ENCODE measurements at regions not wholly inside any gene's neighbourhood (a gene's known extent, or its start where the extent isn't known, plus 50 kb on each side); places are given as distances from the start of the nearest gene placed in this dataset.

DNA sequence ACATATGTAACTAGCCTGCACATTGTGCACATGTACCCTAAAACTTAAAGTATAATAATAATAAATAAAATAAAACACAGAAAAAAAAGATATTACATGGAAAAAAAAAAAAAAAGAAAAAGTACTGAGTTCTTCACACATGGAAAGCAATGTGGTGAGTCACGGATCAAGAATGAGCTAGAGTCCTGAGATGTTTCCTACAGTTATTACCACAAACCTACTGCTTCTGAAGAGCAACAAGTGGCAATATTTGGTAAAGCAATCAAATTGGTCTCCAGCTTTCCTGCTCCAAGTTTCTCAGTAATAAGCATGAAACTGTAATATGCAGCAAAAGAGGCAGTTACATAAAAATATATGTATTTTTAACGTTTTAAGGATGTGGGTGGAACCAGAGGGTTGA is 223.3 kb upstream of the SALL1 start:
- no peak overlapping the region for H3K4me3 ChIP-seq
- 21 to 100% (median 83%) methylated on average over 1 to 2 of the region's 2 CpGs; no CpG with 5 or more reads in 3 of the 10 experiments for WGBS, 10 experiments
- no peak overlapping the region for H3K27ac ChIP-seq
- no peaks in the 10 kb centered on the region for H3K4me1 ChIP-seq (replicated peaks in 1 of 2)
- in situ Hi-C loops (cut with MboI; ENCODE audit: low pct_unique_long_range_greater_than_20kb in 2 of 9, low sequenced_read_pairs in 9 of 9, unreplicated experiment in 9 of 9), result no loop called here
- ATAC-seq (replicated peaks in 6 of 8), result peak in 2 of 8 experiments; percentile 58 to 82

DNA sequence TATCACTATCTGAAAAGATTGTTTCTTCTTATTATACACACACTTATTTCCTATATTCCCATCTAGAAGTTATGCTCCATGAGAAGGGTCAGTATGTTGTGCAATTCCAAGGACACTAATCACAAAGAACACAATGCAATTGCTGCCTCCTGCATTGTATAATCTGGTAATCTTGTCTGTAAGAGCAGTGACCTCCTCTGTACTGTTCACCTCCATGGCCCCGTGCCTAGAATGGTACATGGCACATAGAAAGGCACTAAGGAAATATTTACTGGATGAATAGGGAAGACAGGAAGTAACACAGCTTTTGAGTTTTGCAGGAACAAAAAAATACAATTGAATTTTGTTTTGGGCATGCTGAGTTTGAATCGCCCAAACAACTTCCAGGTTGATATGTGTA is 214.6 kb upstream of the SALL1 start:
- no peak overlapping the region for H3K27ac ChIP-seq
- no peak overlapping the region for H3K4me3 ChIP-seq
- in situ Hi-C loops (cut with MboI; ENCODE audit: low pct_unique_long_range_greater_than_20kb in 2 of 9, low sequenced_read_pairs in 9 of 9, unreplicated experiment in 9 of 9), result no loop called here
- 83 to 100% (median 96%) methylated on average over 1 to 2 of the region's 2 CpGs; no CpG with 5 or more reads in 2 of the 10 experiments for WGBS, 10 experiments
- H3K4me1 ChIP-seq (replicated peaks in 1 of 2), result no peaks in the 10 kb centered on the region
- ATAC-seq (replicated peaks in 6 of 8), result no peak

DNA sequence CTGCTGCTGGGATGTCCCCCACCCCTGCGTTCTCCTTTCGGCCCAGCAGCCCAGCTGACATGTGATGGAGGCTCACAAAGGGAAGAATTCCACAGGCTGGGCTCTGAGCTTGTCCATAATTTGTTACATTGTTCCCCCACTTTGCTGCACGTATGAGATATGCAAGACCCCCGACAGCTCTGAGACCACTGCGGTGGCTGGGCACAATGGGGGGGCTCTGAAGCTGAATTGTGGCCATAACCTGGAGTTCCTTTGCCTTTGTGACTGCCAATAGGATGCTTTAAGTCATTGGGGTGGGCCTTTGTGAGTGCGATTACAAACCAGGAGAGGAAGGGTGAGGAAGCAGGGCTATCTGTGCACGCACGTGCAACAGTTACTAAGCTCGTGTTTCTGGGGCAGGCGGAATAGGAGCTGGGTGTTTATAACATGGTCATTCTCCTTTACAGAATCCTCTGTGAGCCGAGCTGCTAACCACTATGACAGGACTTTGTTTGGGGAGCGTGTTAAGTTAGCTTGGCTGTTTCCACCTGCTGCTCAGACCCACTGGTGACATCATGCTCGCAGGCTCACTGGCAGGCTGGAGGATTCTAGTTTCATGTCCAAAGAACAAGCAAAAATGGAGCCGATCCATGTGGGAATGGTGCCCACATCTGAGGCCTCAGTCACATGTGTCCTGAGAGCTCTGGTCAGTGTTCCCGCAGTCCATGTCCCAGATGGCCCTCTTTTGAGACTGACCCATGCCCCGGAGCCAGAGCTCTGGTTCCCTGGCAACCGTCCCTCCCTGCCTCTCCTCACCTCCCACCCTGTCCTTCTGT is 208.3 kb upstream of the SALL1 start:
- ATAC-seq (replicated peaks in 6 of 8), result peak in 5 of 8 experiments; percentile 49 to 75 (median 61)
- H3K4me3 ChIP-seq, result no peak overlapping the region
- in situ Hi-C loops (cut with MboI; ENCODE audit: low pct_unique_long_range_greater_than_20kb in 2 of 9, low sequenced_read_pairs in 9 of 9, unreplicated experiment in 9 of 9), result no loop called here
- H3K4me1 ChIP-seq (replicated peaks in 1 of 2), result peaks cover 40 to 49% of the 10 kb centered on the region in 2 donors
- WGBS, 10 experiments, result 23 to 100% (median 60%) methylated on average over 1 to 10 of the region's 17 CpGs; no CpG with 5 or more reads in 2 of the 10 experiments
- peak overlapping the region; percentile 24 to 79 for H3K27ac ChIP-seq

DNA sequence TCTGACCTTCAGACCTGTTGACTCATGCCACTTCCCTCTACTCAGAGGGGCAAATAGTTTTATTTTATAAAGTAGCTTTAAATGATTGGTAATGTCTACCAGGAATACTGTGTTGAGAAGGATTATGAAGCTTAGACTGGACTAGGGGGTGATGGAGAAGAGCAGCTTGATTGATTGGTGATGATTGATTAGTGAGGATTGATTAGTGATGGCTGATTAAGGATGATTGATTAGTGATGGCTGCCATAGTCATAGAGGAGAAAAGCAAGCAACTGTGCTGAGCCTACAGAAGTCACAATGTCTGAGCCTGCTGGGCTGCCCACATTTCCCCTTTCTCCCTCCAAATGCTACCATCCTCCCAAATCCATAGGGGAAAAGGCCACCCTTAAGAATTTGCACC is 206.8 kb upstream of the SALL1 start:
- in situ Hi-C loops (cut with MboI; ENCODE audit: low pct_unique_long_range_greater_than_20kb in 2 of 9, low sequenced_read_pairs in 9 of 9, unreplicated experiment in 9 of 9), result no loop called here
- no peak overlapping the region for H3K27ac ChIP-seq
- H3K4me1 ChIP-seq (replicated peaks in 1 of 2), result peaks cover 41 to 49% of the 10 kb centered on the region in 2 donors
- ATAC-seq (replicated peaks in 6 of 8), result no peak
- no peak overlapping the region for H3K4me3 ChIP-seq

DNA sequence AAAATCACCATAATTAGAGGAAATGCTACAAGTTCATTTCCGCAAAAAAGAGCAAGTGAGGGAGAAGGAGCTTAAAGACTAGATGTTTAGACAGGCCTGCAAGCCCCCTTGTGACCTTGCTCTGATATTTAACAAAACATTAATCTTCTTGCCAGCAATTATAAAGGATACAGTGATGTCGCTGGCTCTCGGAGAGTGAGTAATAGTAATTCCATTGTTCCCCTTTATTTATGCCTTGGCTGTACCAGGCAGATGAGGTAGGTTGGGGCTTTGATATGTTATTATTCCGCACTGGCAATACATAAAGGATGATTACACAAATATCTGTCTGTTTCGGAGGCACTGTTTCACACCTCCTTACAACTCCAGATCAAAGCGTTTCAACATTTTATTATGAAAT is 204.8 kb upstream of the SALL1 start:
- Histone ChIP-seq H3K4me3 (no peak overlapping the region), H3K4me1 (replicated peaks in 1 of 2) (peaks cover 41 to 49% of the 10 kb centered on the region in 2 donors), H3K27ac (peak overlapping the region; percentile 19 to 21)
- in situ Hi-C loops (cut with MboI; ENCODE audit: low pct_unique_long_range_greater_than_20kb in 2 of 9, low sequenced_read_pairs in 9 of 9, unreplicated experiment in 9 of 9), result no loop called here
- ATAC-seq (replicated peaks in 6 of 8), result peak in 5 of 8 experiments; percentile 74 to 91 (median 88)
- WGBS, 10 experiments, result 11 to 100% (median 40%) methylated on average over 1 to 6 of the region's 6 CpGs; no CpG with 5 or more reads in 1 of the 10 experiments

DNA sequence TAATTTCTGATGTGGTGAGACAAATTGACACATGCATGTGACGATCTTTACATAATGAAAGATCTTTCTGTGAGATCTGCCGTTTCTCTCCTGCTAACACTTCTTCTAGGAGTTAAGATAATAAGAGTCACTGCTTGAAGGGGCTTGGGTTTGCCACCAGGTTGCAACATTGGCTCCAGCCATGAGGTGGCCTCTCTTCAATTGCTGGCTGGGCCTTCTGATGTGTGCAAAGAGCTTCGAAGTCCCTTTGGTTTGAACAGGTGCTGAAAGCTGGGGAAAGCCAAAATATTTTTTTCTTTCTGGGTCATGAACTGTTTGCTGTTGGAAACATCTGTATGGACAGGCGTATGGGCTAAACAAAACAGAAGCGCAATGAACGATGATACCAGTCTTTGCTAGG is 204.1 kb upstream of the SALL1 start:
- Histone ChIP-seq H3K4me1 (replicated peaks in 1 of 2) (peaks cover 41 to 49% of the 10 kb centered on the region in 2 donors), H3K4me3 (no peak overlapping the region), H3K27ac (peak overlapping the region in 1 of 2 donors; percentile 19)
- in situ Hi-C loops (cut with MboI; ENCODE audit: low pct_unique_long_range_greater_than_20kb in 2 of 9, low sequenced_read_pairs in 9 of 9, unreplicated experiment in 9 of 9), result no loop called here
- 40 to 100% (median 83%) methylated on average over 1 to 5 of the region's 6 CpGs; no CpG with 5 or more reads in 4 of the 10 experiments for WGBS, 10 experiments
- ATAC-seq (replicated peaks in 6 of 8), result no peak

DNA sequence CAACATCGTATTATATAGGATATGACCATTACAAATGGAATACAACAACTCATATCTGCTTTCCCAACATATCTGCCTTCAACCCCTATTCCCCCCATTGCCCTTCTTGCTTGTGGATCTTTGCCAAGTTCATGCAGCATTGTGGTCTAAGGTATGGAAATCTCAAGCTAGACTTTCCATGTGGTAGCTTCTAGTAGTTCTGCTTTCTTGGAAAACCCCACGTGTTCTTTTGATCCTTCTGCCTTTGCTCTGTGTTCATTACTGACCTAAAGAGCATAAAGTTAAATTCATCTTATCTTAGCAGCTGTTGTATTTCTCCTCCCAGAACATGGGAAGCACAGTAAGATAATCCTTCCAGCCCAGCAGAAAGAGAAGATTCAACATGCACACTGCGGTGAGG is 202.0 kb upstream of the SALL1 start:
- Histone ChIP-seq H3K27ac (no peak overlapping the region), H3K4me1 (replicated peaks in 1 of 2) (peaks cover 29 to 30% of the 10 kb centered on the region in 2 donors), H3K4me3 (no peak overlapping the region)
- no peak for ATAC-seq (replicated peaks in 6 of 8)
- 0 to 100% (median 86%) methylated on average over 1 to 3 of the region's 3 CpGs; no CpG with 5 or more reads in 2 of the 10 experiments for WGBS, 10 experiments
- in situ Hi-C loops (cut with MboI; ENCODE audit: low pct_unique_long_range_greater_than_20kb in 2 of 9, low sequenced_read_pairs in 9 of 9, unreplicated experiment in 9 of 9), result no loop called here

DNA sequence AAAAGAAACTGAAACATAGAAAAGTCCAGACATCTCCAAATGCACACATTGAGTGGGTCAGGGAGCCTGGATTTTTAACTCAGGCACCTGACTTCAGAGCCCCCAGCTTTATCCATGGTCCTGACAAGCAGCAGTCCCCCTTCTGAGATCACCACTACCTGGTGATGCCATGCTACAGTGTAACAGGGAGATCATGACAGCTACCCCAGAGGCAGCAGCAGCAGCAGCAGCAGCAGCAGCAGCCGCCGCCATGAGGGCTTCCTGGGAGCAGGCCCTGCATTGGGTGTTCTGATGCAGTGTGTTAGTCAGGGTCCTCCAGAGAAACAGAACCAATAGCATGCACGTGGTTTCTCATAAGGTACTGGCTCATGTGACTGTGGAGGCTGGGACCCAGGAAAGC is 198.6 kb upstream of the SALL1 start:
- H3K27ac ChIP-seq, result no peak overlapping the region
- peak in 2 of 8 experiments; percentile 57 to 82 for ATAC-seq (replicated peaks in 6 of 8)
- WGBS, 10 experiments, result 72 to 100% (median 83%) methylated on average over 1 to 3 of the region's 3 CpGs; no CpG with 5 or more reads in 5 of the 10 experiments
- no peak overlapping the region for H3K4me3 ChIP-seq
- H3K4me1 ChIP-seq (replicated peaks in 1 of 2), result peaks cover 2 to 4% of the 10 kb centered on the region in 2 donors
- in situ Hi-C loops (cut with MboI; ENCODE audit: low pct_unique_long_range_greater_than_20kb in 2 of 9, low sequenced_read_pairs in 9 of 9, unreplicated experiment in 9 of 9), result no loop called here

DNA sequence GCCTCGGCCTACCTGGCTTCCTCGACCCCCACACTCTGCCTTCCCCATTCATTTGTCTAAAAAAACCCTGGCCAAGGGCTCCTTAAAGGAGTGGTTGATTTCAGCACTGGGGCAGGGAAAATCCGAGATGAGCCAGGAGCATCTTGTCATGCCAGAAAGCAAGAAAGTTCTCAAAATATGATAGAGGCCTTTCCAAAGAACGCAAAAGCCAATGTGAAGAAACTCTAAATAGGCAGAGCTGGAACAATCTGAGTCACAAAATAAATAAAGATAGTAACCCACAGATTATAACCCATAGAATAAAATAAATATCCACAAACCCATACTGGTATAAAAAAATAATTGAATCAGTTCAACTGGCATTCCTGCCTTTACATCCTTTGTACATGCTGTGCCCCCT is 192.3 kb upstream of the SALL1 start:
- no peaks in the 10 kb centered on the region for H3K4me1 ChIP-seq (replicated peaks in 1 of 2)
- no peak overlapping the region for H3K4me3 ChIP-seq
- 50 to 100% (median 90%) methylated on average over 1 to 4 of the region's 4 CpGs; no CpG with 5 or more reads in 1 of the 10 experiments for WGBS, 10 experiments
- ATAC-seq (replicated peaks in 6 of 8), result no peak
- in situ Hi-C loops (cut with MboI; ENCODE audit: low pct_unique_long_range_greater_than_20kb in 2 of 9, low sequenced_read_pairs in 9 of 9, unreplicated experiment in 9 of 9), result no loop called here
- no peak overlapping the region for H3K27ac ChIP-seq

DNA sequence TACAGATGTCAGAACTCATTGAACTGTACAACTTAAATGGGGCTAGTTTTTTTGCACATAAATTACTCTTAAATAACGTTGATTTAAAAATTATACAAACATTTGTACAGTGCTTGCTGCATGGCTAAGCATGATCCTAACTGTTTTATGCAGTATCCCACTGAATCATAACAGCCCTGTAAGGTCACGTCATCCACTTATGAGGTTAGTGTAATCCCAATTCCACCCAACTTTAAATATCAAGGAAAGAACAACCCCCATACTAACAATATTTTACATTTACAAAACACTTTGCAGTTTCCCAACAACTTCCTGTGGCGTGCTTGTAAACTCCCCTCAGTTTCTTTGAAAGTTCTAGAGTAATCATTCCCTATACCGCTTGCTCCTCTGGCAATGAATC is 190.1 kb upstream of the SALL1 start:
- Histone ChIP-seq H3K4me3 (no peak overlapping the region), H3K27ac (no peak overlapping the region), H3K4me1 (replicated peaks in 1 of 2) (no peaks in the 10 kb centered on the region)
- in situ Hi-C loops (cut with MboI; ENCODE audit: low pct_unique_long_range_greater_than_20kb in 2 of 9, low sequenced_read_pairs in 9 of 9, unreplicated experiment in 9 of 9), result no loop called here
- 13 to 100% (median 56%) methylated on average over 1 to 3 of the region's 4 CpGs; no CpG with 5 or more reads in 1 of the 10 experiments for WGBS, 10 experiments
- ATAC-seq (replicated peaks in 6 of 8), result peak in 2 of 8 experiments; percentile 94

DNA sequence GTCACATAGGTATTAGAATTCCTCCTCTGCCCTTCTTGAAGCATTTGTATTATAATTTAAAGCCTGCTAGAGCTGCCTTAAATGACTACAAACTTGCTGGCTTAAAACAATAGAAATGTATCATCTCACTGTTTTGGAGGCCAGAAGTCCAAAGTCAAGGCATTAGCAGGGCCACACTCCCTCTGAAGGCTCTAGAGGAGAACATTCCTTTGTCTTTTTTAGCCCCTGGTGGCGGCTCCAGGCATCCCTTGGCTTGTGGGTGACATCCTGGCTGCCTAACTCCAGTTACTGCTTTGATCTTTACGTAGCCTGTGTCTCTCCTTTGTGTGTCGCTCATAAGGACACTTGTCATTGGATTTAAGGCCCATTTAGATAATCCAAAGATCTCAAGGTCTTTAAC is 186.6 kb upstream of the SALL1 start:
- no peak overlapping the region for H3K27ac ChIP-seq
- in situ Hi-C loops (cut with MboI; ENCODE audit: low pct_unique_long_range_greater_than_20kb in 2 of 9, low sequenced_read_pairs in 9 of 9, unreplicated experiment in 9 of 9), result no loop called here
- no peak overlapping the region for H3K4me3 ChIP-seq
- H3K4me1 ChIP-seq (replicated peaks in 1 of 2), result no peaks in the 10 kb centered on the region
- 40 to 100% (median 84%) methylated on average over 1 to 3 of the region's 3 CpGs; no CpG with 5 or more reads in 1 of the 10 experiments for WGBS, 10 experiments
- ATAC-seq (replicated peaks in 6 of 8), result no peak

DNA sequence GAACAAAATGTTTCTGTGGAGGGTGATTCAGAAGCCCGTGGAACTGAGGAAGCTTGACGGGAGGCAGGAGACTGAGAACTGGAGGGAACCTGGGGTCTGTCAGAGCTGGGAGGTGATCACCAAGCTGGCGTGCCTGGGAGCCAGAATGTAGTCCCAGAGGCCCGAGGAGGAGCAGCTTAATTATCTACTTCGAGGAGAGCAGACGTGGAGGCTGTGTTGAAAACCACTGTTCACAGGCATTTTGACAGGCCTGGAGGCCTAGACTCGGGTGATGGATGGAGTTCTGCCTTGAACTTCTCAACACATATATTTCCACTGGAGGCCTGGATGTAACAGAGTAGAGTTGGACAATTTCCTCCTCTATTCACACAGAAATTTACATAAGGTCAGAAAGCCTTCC is 177.7 kb upstream of the SALL1 start:
- in situ Hi-C loops (cut with MboI; ENCODE audit: low pct_unique_long_range_greater_than_20kb in 2 of 9, low sequenced_read_pairs in 9 of 9, unreplicated experiment in 9 of 9), result no loop called here
- peak overlapping the region; percentile 4 to 9 for H3K27ac ChIP-seq
- H3K4me3 ChIP-seq, result no peak overlapping the region
- peaks cover 38 to 43% of the 10 kb centered on the region in 2 donors for H3K4me1 ChIP-seq (replicated peaks in 1 of 2)
- peak in 5 of 8 experiments; percentile 30 to 75 (median 70) for ATAC-seq (replicated peaks in 6 of 8)
- 10 to 100% (median 42%) methylated on average over 2 to 7 of the region's 7 CpGs; no CpG with 5 or more reads in 3 of the 10 experiments for WGBS, 10 experiments

DNA sequence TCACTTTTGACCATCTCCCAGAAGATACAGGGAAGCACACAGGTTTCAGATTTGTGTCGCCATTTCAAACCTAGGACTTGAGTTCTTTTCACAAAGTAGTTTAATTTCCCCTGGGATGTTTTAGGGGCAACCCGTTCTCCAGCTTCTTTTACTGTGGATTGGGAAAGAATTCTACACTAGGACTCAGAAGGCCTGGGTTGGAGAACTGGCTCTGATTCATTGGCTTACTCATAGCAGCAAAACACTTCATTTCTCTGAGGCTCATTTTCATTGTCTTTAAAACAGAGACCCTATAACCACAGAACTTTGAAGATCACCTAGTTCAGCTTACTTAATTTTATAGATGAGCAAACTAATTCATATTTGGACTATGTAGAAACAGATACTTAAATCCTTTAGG is 175.9 kb upstream of the SALL1 start:
- Histone ChIP-seq H3K4me3 (no peak overlapping the region), H3K27ac (no peak overlapping the region), H3K4me1 (replicated peaks in 1 of 2) (peaks cover 38 to 43% of the 10 kb centered on the region in 2 donors)
- WGBS, 10 experiments, result 0 to 100% (median 80%) methylated on average over 1 to 2 of the region's 2 CpGs; no CpG with 5 or more reads in 3 of the 10 experiments
- peak in 1 of 8 experiments; percentile 1 for ATAC-seq (replicated peaks in 6 of 8)
- in situ Hi-C loops (cut with MboI; ENCODE audit: low pct_unique_long_range_greater_than_20kb in 2 of 9, low sequenced_read_pairs in 9 of 9, unreplicated experiment in 9 of 9), result no loop called here

Measured in motor neuron (in vitro differentiated cells).